A549 (cell line): ENCODE measurements at regions not wholly inside any gene's neighbourhood (a gene's known extent, or its start where the extent isn't known, plus 50 kb on each side); places are given as distances from the start of the nearest gene placed in this dataset.

Experiments
- ATAC-seq, 2 experiments: fragments of 200-7000 bp in 1 of 2; fragments of >200 bp in 1 of 2; cut with Nextera tagmentation in 1 of 2; cut with Tn5 transposase in 1 of 2; 3 replicates each; pipeline versions ENCODE4 v1.8.0 to v1.9.1; 2018 to 2020; ENCODE audit warnings: mild to moderate bottlenecking in 1 of 2, moderate library complexity in 1 of 2
- CTCF ChIA-PET: fragments of 300-600 bp; sonication (Branson Sonifier 250); formaldehyde crosslinking; extraction: SDS; loops from one replicate; lab custom pipeline; 2021; ENCODE audit warnings: antibody characterized with exemption, inconsistent platforms; lab: Yijun Ruan, JAX
- POLR2A ChIA-PET: fragments of 350-600 bp; formaldehyde crosslinking; extraction: SDS; loops from one replicate; lab custom pipeline; 2021; ENCODE audit warnings: antibody characterized with exemption, inconsistent platforms; lab: Yijun Ruan, JAX
- DNase-seq, 2 experiments: peaks; one replicate each; pipeline versions ENCODE4 v3.0.0 to v3.0.0-alpha.2; 2011 to 2016; ENCODE audit warnings: low read depth in 1 of 2, low spot score in 1 of 2
- FAIRE-seq: peaks from 2 replicates; lab custom pipeline; 2011; peaks lifted over from hg19 to GRCh38; lab: Jason Lieb, UNC
- H3K27ac ChIP-seq, 2 experiments: fragments of >200 bp; sonication (Bioruptor Twin); formaldehyde crosslinking; 3 replicates each; pipeline ENCODE4 v1.5.1; 2016 to 2017
- H3K4me1 ChIP-seq: fragments of >200 bp; sonication (Bioruptor Twin); formaldehyde crosslinking; 3 replicates; pipeline ENCODE4 v1.6.1; 2016
- H3K4me2 ChIP-seq: fragments of >200 bp; sonication (Bioruptor Twin); formaldehyde crosslinking; 3 replicates; pipeline ENCODE4 v1.6.1; 2016
- H3K4me3 ChIP-seq: fragments of >200 bp; sonication (Bioruptor Twin); formaldehyde crosslinking; 3 replicates; pipeline ENCODE4 v1.5.1; 2016
- H3K9me3 ChIP-seq: fragments of >200 bp; sonication (Bioruptor Twin); formaldehyde crosslinking; 3 replicates; pipeline ENCODE4 v1.6.1; 2016
- ATOH8 ChIP-seq: fragments of 250-450 bp; sonication (Bioruptor Pico); IDR thresholded peaks from 2 replicates; pipeline ENCODE4 v1.5.0; 2020; ENCODE audit warnings: low read depth, mild to moderate bottlenecking, moderate library complexity
- BHLHE40 ChIP-seq: IDR thresholded peaks from 2 replicates; pipeline ENCODE4 v1.6.1; 2012; ENCODE audit warnings: low read depth, low read length, inconsistent platforms
- CHD4 ChIP-seq: fragments of 200-600 bp; sonication (generic); IDR thresholded peaks from 2 replicates; pipeline ENCODE4 v1.6.1; 2016; ENCODE audit warnings: antibody characterized with exemption, mild to moderate bottlenecking, borderline replicate concordance
- FOSB ChIP-seq: fragments of 250-450 bp; sonication (Bioruptor Pico); IDR thresholded peaks from 2 replicates; pipeline ENCODE4 v1.5.0; 2020; ENCODE audit warnings: mild to moderate bottlenecking, moderate library complexity
- FOXS1 ChIP-seq: fragments of 250-450 bp; sonication (Bioruptor Pico); IDR thresholded peaks from 2 replicates; pipeline ENCODE4 v1.5.0; 2020; ENCODE audit warnings: mild to moderate bottlenecking, moderate library complexity
- HOXA7 ChIP-seq: fragments of 250-450 bp; sonication (Bioruptor Pico); IDR thresholded peaks from 2 replicates; pipeline ENCODE4 v1.5.0; 2020; ENCODE audit warnings: mild to moderate bottlenecking, moderate library complexity
- HOXB13 ChIP-seq: fragments of 250-450 bp; sonication (Bioruptor Pico); IDR thresholded peaks from 2 replicates; pipeline ENCODE4 v1.5.0; 2020; ENCODE audit warnings: low read depth, mild to moderate bottlenecking, moderate library complexity
- HOXB5 ChIP-seq: fragments of 250-450 bp; sonication (Bioruptor Pico); IDR thresholded peaks from 2 replicates; pipeline ENCODE4 v1.5.0; 2020; ENCODE audit warnings: mild to moderate bottlenecking, moderate library complexity
- JUN ChIP-seq, 2 experiments: fragments of >200 bp; sonication (Bioruptor Twin); formaldehyde crosslinking; IDR thresholded peaks; 2 replicates in 1 of 2; 3 replicates in 1 of 2; pipeline ENCODE4 v1.6.1; 2016 to 2017
- KDM5A ChIP-seq: fragments of 200-600 bp; sonication (generic); IDR thresholded peaks from 2 replicates; pipeline ENCODE4 v1.6.1; 2016; ENCODE audit warnings: antibody characterized with exemption, mild to moderate bottlenecking
- MAFK ChIP-seq: fragments of 450-650 bp; IDR thresholded peaks from 2 replicates; pipeline ENCODE4 v1.6.1; 2014; ENCODE audit not compliant: partially characterized antibody
- MAZ ChIP-seq: fragments of 150-350 bp; IDR thresholded peaks from 2 replicates; pipeline ENCODE4 v1.6.1; 2014; ENCODE audit warnings: antibody characterized with exemption, low read depth, low read length, borderline replicate concordance
- MYC ChIP-seq: IDR thresholded peaks from 2 replicates; pipeline ENCODE4 v1.6.1; 2012; ENCODE audit warnings: mild to moderate bottlenecking, inconsistent platforms, low read length, improper control_type of control experiment, borderline replicate concordance
- NR3C1 ChIP-seq: fragments of >200 bp; sonication (Bioruptor Twin); formaldehyde crosslinking; IDR thresholded peaks from 3 replicates; pipeline ENCODE4 v1.6.1; 2017
- RAD21 ChIP-seq, 2 experiments: fragments of >200 bp in 1 of 2; sonication (Bioruptor Twin) in 1 of 2; formaldehyde crosslinking in 1 of 2; IDR thresholded peaks in 1 of 2; conservative IDR thresholded peaks in 1 of 2; 2 replicates in 1 of 2; 3 replicates in 1 of 2; pipeline ENCODE4 v1.6.1; 2012 to 2018; ENCODE audit warnings: inconsistent platforms in 1 of 2
- RARB ChIP-seq: fragments of 250-450 bp; sonication (Bioruptor Pico); IDR thresholded peaks from 2 replicates; pipeline ENCODE4 v1.8.0; 2021; ENCODE audit warnings: mild to moderate bottlenecking, moderate library complexity
- REST ChIP-seq: fragments of 200-600 bp; sonication (generic); IDR thresholded peaks from 2 replicates; pipeline ENCODE4 v1.6.1; 2016; ENCODE audit warnings: antibody characterized with exemption, mild to moderate bottlenecking, moderate library complexity
- TFCP2L1 ChIP-seq: fragments of 250-450 bp; sonication (Bioruptor Pico); IDR thresholded peaks from 2 replicates; pipeline ENCODE4 v1.5.0; 2021; ENCODE audit warnings: mild to moderate bottlenecking
- USF2 ChIP-seq: fragments of 450-650 bp; IDR thresholded peaks from 2 replicates; pipeline ENCODE4 v1.6.1; 2014; ENCODE audit warnings: antibody characterized with exemption
- WGBS: methylation state at CpG from one replicate; pipeline ENCODE4 v1.1.6; 2017; ENCODE audit errors: missing lambda C conversion rate; 5-methylcytosine and 5-hydroxymethylcytosine counted together
- TF ChIP-seq, protein P1 (sequence below): fragments of >200 bp; sonication (Bioruptor Twin); formaldehyde crosslinking; IDR thresholded peaks from 3 replicates; pipeline ENCODE4 v1.6.1; 2016

DNA sequence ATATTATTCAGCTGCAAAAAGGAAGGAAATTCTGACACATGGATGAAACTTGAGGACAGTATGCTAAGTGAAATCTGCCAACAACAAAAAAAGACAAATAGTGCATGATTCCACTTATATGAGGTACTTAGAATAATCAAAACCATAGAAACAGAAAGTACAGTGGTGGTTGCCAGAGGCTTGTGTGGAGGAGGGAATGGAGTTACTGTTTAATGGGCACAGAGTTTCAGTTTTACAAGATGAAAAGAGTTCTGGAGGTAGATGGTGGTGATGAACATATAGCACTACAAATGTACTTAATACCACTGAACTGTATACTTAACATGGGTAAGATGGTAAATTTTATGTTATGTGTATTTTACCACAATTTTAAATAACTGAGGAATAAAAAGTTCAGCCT, 212.0 kb upstream of the KLF3 start (continued):
- no peak for TF ChIP-seq REST
- TF ChIP-seq MAFK, result no peak
- no peak for TF ChIP-seq ATOH8 (CRISPR knock-in tag)
- TF ChIP-seq BHLHE40, result no peak
- no peak for TF ChIP-seq USF2
- no peak for TF ChIP-seq HOXB13 (CRISPR knock-in tag)
- TF ChIP-seq RAD21 (conservative IDR thresholded peaks at IDR 0.05 in 1 of 2, IDR thresholded peaks at IDR 0.05 in 1 of 2), result no peak
- TF ChIP-seq FOXS1, result no peak

- ATAC-seq, result no peak
- TF ChIP-seq KDM5A, result no peak
- no peak for DNase-seq
- no peak overlapping the region for H3K4me2 ChIP-seq
- ChIA-PET POLR2A (no interaction called here), CTCF (interaction anchor here (1.6 kb wide), 1 partner anchor 40 kb away, joined by 3 read pairs; no protein-coding TSS in a partner anchor)
- no peak overlapping the region for H3K27ac ChIP-seq
- H3K4me1 ChIP-seq, result no peaks in the 10 kb centered on the region
- no peaks in the 10 kb centered on the region for H3K9me3 ChIP-seq
- 46% methylated on average over 3 of the region's 3 CpGs for WGBS
- no peak overlapping the region for H3K4me3 ChIP-seq
- FAIRE-seq, result no peak
These were observed 211.5 kb upstream of the KLF3 start for GRCh38 chr4:38452542-38452941.

DNA sequence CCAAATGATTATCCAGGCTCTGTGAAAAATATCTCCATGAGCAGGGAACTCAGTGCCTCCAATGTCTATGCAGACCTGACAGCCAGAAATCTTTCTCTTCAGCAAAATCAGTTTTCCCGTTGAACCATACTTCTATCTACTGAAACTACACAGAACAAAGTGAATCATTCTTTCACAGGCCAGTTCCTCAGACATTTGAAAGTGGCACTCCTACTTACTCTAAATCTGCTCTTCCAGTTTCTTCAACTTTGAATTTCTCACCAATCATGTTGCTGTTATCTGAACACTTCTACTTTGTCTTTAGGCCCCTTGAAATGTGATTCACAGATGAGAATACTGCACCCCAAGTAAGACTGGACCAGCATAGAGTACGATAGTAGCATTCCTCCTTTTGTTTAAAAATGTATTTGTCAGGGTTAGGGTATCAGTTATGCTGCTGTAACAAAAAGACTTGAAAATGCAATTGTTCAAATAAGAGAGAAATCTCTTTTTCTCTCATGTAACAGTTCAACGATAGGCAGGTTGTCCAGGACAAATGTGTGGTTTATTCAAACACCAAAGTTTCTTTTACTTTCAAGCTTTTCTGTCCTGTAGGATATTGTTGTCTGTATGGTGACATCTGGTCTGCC, 210.6 kb upstream of the KLF3 start:
- FAIRE-seq (no peak), ATAC-seq (no peak), DNase-seq (no peak)
- POLR2A ChIA-PET, result no interaction called here
- no peaks in the 10 kb centered on the region for H3K9me3 ChIP-seq
- H3K4me2 ChIP-seq, result no peak overlapping the region
- H3K4me1 ChIP-seq, result no peaks in the 10 kb centered on the region
- H3K27ac ChIP-seq, result no peak overlapping the region
- TF ChIP-seq, protein P1, sequence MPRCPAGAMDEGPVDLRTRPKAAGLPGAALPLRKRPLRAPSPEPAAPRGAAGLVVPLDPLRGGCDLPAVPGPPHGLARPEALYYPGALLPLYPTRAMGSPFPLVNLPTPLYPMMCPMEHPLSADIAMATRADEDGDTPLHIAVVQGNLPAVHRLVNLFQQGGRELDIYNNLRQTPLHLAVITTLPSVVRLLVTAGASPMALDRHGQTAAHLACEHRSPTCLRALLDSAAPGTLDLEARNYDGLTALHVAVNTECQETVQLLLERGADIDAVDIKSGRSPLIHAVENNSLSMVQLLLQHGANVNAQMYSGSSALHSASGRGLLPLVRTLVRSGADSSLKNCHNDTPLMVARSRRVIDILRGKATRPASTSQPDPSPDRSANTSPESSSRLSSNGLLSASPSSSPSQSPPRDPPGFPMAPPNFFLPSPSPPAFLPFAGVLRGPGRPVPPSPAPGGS, result no peak
- TF ChIP-seq REST (no peak), CHD4 (no peak), MAZ (no peak), FOSB (CRISPR knock-in tag) (no peak), NR3C1 (no peak), MYC (no peak), HOXA7 (CRISPR knock-in tag) (no peak), HOXB5 (CRISPR knock-in tag) (no peak), TFCP2L1 (no peak), KDM5A (no peak), JUN (IDR thresholded peaks at IDR 0.05) (no peak), RARB (CRISPR knock-in tag) (no peak)
- TF ChIP-seq, all 56 proteins: peak for 0
- 55% methylated on average over 3 of the region's 3 CpGs for WGBS
- CTCF ChIA-PET, result interaction anchor here (1.6 kb wide), 1 partner anchor 39 kb away, joined by 3 read pairs; no protein-coding TSS in a partner anchor
- no peak overlapping the region for H3K4me3 ChIP-seq
